Endodermal cell (in vitro differentiated cells): ENCODE measurements at regions not wholly inside any gene's neighbourhood (a gene's known extent, or its start where the extent isn't known, plus 50 kb on each side); places are given as distances from the start of the nearest gene placed in this dataset.

Experiments
- DNase-seq: peaks from one replicate; pipeline ENCODE4 v3.0.0-alpha.2; 2017
- H3K27ac ChIP-seq: 2 replicates; pipeline ENCODE4 v1.5.1; 2013; ENCODE audit warnings: mild to moderate bottlenecking, low read depth, low read length, moderate library complexity
- H3K27me3 ChIP-seq: 2 replicates; pipeline ENCODE4 v1.6.1; 2013; ENCODE audit warnings: mild to moderate bottlenecking, low read length, moderate library complexity; ENCODE audit not compliant: insufficient read depth, control insufficient read depth, poor library complexity, severe bottlenecking
- H3K36me3 ChIP-seq: 2 replicates; pipeline ENCODE4 v1.7.0; 2013; ENCODE audit warnings: mild to moderate bottlenecking, low read length, moderate library complexity; ENCODE audit not compliant: control insufficient read depth, insufficient read depth
- H3K4me1 ChIP-seq: one replicate; pipeline ENCODE4 v1.7.0; 2013; ENCODE audit warnings: low read length; ENCODE audit not compliant: control insufficient read depth, insufficient read depth
- H3K4me3 ChIP-seq: 2 replicates; pipeline ENCODE4 v1.5.1; 2013; ENCODE audit warnings: mild to moderate bottlenecking, low read length, moderate library complexity
- H3K9ac ChIP-seq: 2 replicates; pipeline ENCODE4 v1.6.1; 2013; ENCODE audit warnings: mild to moderate bottlenecking, low read length, moderate library complexity; ENCODE audit not compliant: poor library complexity, severe bottlenecking; ENCODE audit errors: extremely low read depth
- H3K9me3 ChIP-seq: 2 replicates; pipeline ENCODE4 v1.6.1; 2013; ENCODE audit warnings: mild to moderate bottlenecking, low read length, moderate library complexity; ENCODE audit not compliant: control insufficient read depth
- H3K27ac Mint-ChIP-seq: 2 replicates; pipeline ENCODE4 v1.8.0; 2020; ENCODE audit warnings: mixed read lengths
- H3K27me3 Mint-ChIP-seq: 2 replicates; pipeline ENCODE4 v1.8.0; 2021; ENCODE audit warnings: mild to moderate bottlenecking, mixed read lengths; ENCODE audit not compliant: insufficient read depth
- H3K36me3 Mint-ChIP-seq: 2 replicates; pipeline ENCODE4 v1.8.0; 2020; ENCODE audit warnings: low read depth, mixed read lengths
- H3K4me1 Mint-ChIP-seq: 2 replicates; pipeline ENCODE4 v1.8.0; 2020; ENCODE audit warnings: mixed read lengths
- H3K4me3 Mint-ChIP-seq: 2 replicates; pipeline ENCODE4 v1.8.0; 2020; ENCODE audit warnings: mild to moderate bottlenecking, moderate library complexity, mixed read lengths
- H3K9me3 Mint-ChIP-seq: 2 replicates; pipeline ENCODE4 v1.8.0; 2020; ENCODE audit warnings: mild to moderate bottlenecking, mixed read lengths
- CTCF ChIP-seq: fragments of 200-600 bp; sonication (generic); conservative IDR thresholded peaks from 2 replicates; pipeline ENCODE4 v1.5.0; 2021; ENCODE audit warnings: antibody characterized with exemption, mild to moderate bottlenecking
- WGBS, 2 experiments: methylation state at CpG; one replicate each; pipeline versions ENCODE4 v1.1.5 to v1.1.7; 2013; ENCODE audit warnings: missing lambda C conversion rate in 2 of 2, mixed read lengths in 1 of 2; ENCODE audit not compliant: insufficient coverage in 1 of 2, insufficient read length in 1 of 2; 5-methylcytosine and 5-hydroxymethylcytosine counted together

- TF ChIP-seq CTCF, result no peak
- Mint-ChIP-seq H3K36me3 (no peaks in the 10 kb centered on the region), H3K4me3 (no peak overlapping the region), H3K27ac (no peak overlapping the region), H3K4me1 (no peaks in the 10 kb centered on the region), H3K9me3 (no peaks in the 10 kb centered on the region), H3K27me3 (no peaks in the 10 kb centered on the region)
- Histone ChIP-seq H3K4me1 (no peaks in the 10 kb centered on the region), H3K9me3 (no peaks in the 10 kb centered on the region), H3K27me3 (no peaks in the 10 kb centered on the region), H3K4me3 (no peak overlapping the region), H3K27ac (no peak overlapping the region), H3K9ac (no peak overlapping the region), H3K36me3 (no peaks in the 10 kb centered on the region)
- DNase-seq, result no peak
- 95% methylated on average over 1 of the region's 1 CpG; no CpG with 5 or more reads in 1 of the 2 experiments for WGBS, 2 experiments
Observed at GRCh38 chr4:74555843-74556242, 110.9 kb downstream of the AREG start.

GRCh38 chr4:74559853-74560252 is 114.9 kb downstream of the AREG start:
- Histone ChIP-seq H3K36me3 (no peaks in the 10 kb centered on the region), H3K27ac (no peak overlapping the region), H3K4me3 (no peak overlapping the region), H3K9ac (no peak overlapping the region), H3K4me1 (no peaks in the 10 kb centered on the region), H3K27me3 (no peaks in the 10 kb centered on the region), H3K9me3 (no peaks in the 10 kb centered on the region)
- no peak overlapping the region for H3K4me3 Mint-ChIP-seq
- no peak overlapping the region for H3K27ac Mint-ChIP-seq
- 0% methylated on average over 1 of the region's 1 CpG; no CpG with 5 or more reads in 1 of the 2 experiments for WGBS, 2 experiments
- H3K27me3 Mint-ChIP-seq, result no peaks in the 10 kb centered on the region
- no peak for TF ChIP-seq CTCF
- no peak for DNase-seq
- peaks cover 19% of the 10 kb centered on the region for H3K9me3 Mint-ChIP-seq
- H3K4me1 Mint-ChIP-seq, result no peaks in the 10 kb centered on the region
- H3K36me3 Mint-ChIP-seq, result no peaks in the 10 kb centered on the region

- no peak for TF ChIP-seq CTCF
Observed at GRCh38 chr4:74567981-74568380, 123.0 kb downstream of the AREG start.

More at GRCh38 chr4:74567981-74568380, 123.0 kb downstream of the AREG start:
- no peak overlapping the region for H3K9ac ChIP-seq
- H3K4me1 ChIP-seq, result no peaks in the 10 kb centered on the region
- no peaks in the 10 kb centered on the region for H3K27me3 Mint-ChIP-seq
- 99 to 100% methylated on average over 2 to 4 of the region's 4 CpGs for WGBS, 2 experiments
- H3K27ac Mint-ChIP-seq, result no peak overlapping the region
- DNase-seq, result no peak
- H3K27me3 ChIP-seq, result no peaks in the 10 kb centered on the region
- no peaks in the 10 kb centered on the region for H3K36me3 ChIP-seq
- no peak overlapping the region for H3K4me3 Mint-ChIP-seq
- no peaks in the 10 kb centered on the region for H3K36me3 Mint-ChIP-seq
- H3K9me3 Mint-ChIP-seq, result peaks cover 42% of the 10 kb centered on the region
- no peak overlapping the region for H3K4me3 ChIP-seq
- no peaks in the 10 kb centered on the region for H3K9me3 ChIP-seq
- H3K4me1 Mint-ChIP-seq, result no peaks in the 10 kb centered on the region
- no peak overlapping the region for H3K27ac ChIP-seq
